SIG-M5 treated with dmso at 0.1 percent for 504 hours (cell line): ENCODE measurements at regions not wholly inside any gene's neighbourhood (a gene's known extent, or its start where the extent isn't known, plus 50 kb on each side); places are given as distances from the start of the nearest gene placed in this dataset.

Experiments
- DNase-seq: peaks from one replicate; lab custom pipeline; 2025; ENCODE audit not compliant: unreplicated experiment; lab: John Stamatoyannopoulos, UW

DNA sequence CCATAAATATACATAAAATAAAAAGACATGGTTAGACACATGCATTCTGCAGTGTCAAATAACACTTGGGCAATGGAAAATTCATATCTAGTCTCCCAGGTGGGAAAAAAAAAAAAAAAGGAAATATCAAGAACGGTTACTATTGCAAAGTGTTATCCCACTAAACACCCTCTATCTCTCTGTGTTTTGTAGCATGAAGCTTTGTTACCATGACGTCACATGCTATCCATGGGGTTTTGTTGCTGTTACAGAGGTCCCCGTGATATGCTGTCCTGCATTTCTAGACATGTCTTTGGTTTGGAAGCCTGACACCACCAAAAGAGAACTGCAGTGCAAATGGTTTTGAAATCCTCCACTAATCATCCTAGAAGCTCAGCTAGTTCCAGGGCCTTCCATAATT is 50.7 kb upstream of the TLR3 start:
- no peak for DNase-seq

DNA sequence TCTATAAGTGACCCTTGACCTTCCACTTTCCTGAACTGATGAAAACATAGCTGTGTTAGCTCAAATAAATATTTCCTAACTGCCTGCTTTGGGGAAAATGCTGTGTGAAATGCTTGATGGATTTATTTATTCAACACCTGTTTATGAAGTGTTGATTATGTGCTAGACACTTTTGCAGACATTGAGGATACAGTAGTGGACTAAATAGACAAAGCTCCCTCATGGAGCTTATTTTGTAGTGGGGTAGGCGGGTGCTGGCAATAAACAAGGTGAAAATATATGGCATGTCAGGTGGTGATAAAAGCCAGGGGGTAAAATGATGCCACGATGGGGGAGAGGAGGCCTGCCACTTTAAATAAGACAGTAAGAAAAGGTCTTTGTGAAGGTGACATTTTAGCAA is 50.2 kb upstream of the TLR3 start:
- no peak for DNase-seq
